Liver (tissue), 3 donors: ENCODE measurements at regions not wholly inside any gene's neighbourhood (a gene's known extent, or its start where the extent isn't known, plus 50 kb on each side); places are given as distances from the start of the nearest gene placed in this dataset.

Experiments
- FOXA1 ChIP-seq: IDR thresholded peaks from 2 replicates; pipeline ENCODE4 v1.6.1; 2016; ENCODE audit warnings: antibody characterized with exemption
- RAD21 ChIP-seq, 2 donors: IDR thresholded peaks; 2 replicates each; pipeline ENCODE4 v1.6.1; 2016; ENCODE audit warnings: antibody characterized with exemption in 2 of 2, mild to moderate bottlenecking in 2 of 2
- TAF1 ChIP-seq: conservative IDR thresholded peaks from 2 replicates; pipeline ENCODE4 v1.6.1; 2016; ENCODE audit warnings: antibody characterized with exemption, mild to moderate bottlenecking
- TF ChIP-seq, protein P1 (sequence below): IDR thresholded peaks from 2 replicates; pipeline ENCODE4 v1.6.1; 2016; ENCODE audit warnings: antibody characterized with exemption
- TF ChIP-seq, protein P2 (sequence below): fragments of 150-350 bp; IDR thresholded peaks from 2 replicates; pipeline ENCODE4 v1.5.1; 2017; ENCODE audit warnings: improper control_type of control experiment, low read depth, low read length; ENCODE audit not compliant: missing input control
- TF ChIP-seq, protein P3 (sequence below): IDR thresholded peaks from 2 replicates; pipeline ENCODE4 v1.6.1; 2016; ENCODE audit warnings: antibody characterized with exemption
- TF ChIP-seq, protein P4 (sequence below): IDR thresholded peaks from 2 replicates; pipeline ENCODE4 v1.6.1; 2016; ENCODE audit warnings: antibody characterized with exemption, mild to moderate bottlenecking
- TF ChIP-seq, protein P5 (sequence below): IDR thresholded peaks from 2 replicates; pipeline ENCODE4 v1.6.1; 2016; ENCODE audit warnings: antibody characterized with exemption
- donor health status: healthy.
- donor health status: healthy.

DNA sequence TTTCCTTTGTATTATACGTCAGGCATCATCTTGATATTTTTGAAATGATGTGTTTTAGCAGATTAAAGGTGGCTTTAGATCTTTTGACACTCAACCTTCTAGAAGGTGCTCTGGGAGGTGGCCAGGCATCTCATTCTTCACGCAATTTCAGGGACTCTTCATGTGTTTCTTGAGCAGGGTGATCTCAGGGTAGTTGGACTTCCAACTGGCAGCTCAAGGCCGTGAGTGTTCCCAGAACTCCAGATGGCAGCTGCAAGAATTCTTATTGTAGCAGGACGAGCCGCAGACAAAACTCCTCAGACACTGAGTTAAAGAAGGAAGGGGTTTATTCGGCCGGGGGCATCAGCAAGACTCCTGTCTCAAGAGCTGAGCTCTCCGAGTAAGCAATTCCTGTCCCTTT, 82.5 kb upstream of the UBAC2 start:
- TF ChIP-seq, protein P1, sequence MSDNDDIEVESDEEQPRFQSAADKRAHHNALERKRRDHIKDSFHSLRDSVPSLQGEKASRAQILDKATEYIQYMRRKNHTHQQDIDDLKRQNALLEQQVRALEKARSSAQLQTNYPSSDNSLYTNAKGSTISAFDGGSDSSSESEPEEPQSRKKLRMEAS = no peak
- TF ChIP-seq, protein P2, sequence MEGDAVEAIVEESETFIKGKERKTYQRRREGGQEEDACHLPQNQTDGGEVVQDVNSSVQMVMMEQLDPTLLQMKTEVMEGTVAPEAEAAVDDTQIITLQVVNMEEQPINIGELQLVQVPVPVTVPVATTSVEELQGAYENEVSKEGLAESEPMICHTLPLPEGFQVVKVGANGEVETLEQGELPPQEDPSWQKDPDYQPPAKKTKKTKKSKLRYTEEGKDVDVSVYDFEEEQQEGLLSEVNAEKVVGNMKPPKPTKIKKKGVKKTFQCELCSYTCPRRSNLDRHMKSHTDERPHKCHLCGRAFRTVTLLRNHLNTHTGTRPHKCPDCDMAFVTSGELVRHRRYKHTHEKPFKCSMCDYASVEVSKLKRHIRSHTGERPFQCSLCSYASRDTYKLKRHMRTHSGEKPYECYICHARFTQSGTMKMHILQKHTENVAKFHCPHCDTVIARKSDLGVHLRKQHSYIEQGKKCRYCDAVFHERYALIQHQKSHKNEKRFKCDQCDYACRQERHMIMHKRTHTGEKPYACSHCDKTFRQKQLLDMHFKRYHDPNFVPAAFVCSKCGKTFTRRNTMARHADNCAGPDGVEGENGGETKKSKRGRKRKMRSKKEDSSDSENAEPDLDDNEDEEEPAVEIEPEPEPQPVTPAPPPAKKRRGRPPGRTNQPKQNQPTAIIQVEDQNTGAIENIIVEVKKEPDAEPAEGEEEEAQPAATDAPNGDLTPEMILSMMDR = no peak
- TF ChIP-seq FOXA1 (no peak), TAF1 (no peak), RAD21 (IDR thresholded peaks at IDR 0.05) (no peak)
- TF ChIP-seq, protein P3, sequence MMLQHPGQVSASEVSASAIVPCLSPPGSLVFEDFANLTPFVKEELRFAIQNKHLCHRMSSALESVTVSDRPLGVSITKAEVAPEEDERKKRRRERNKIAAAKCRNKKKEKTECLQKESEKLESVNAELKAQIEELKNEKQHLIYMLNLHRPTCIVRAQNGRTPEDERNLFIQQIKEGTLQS = no peak
- TF ChIP-seq, protein P4, sequence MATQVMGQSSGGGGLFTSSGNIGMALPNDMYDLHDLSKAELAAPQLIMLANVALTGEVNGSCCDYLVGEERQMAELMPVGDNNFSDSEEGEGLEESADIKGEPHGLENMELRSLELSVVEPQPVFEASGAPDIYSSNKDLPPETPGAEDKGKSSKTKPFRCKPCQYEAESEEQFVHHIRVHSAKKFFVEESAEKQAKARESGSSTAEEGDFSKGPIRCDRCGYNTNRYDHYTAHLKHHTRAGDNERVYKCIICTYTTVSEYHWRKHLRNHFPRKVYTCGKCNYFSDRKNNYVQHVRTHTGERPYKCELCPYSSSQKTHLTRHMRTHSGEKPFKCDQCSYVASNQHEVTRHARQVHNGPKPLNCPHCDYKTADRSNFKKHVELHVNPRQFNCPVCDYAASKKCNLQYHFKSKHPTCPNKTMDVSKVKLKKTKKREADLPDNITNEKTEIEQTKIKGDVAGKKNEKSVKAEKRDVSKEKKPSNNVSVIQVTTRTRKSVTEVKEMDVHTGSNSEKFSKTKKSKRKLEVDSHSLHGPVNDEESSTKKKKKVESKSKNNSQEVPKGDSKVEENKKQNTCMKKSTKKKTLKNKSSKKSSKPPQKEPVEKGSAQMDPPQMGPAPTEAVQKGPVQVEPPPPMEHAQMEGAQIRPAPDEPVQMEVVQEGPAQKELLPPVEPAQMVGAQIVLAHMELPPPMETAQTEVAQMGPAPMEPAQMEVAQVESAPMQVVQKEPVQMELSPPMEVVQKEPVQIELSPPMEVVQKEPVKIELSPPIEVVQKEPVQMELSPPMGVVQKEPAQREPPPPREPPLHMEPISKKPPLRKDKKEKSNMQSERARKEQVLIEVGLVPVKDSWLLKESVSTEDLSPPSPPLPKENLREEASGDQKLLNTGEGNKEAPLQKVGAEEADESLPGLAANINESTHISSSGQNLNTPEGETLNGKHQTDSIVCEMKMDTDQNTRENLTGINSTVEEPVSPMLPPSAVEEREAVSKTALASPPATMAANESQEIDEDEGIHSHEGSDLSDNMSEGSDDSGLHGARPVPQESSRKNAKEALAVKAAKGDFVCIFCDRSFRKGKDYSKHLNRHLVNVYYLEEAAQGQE = no peak
- TF ChIP-seq, protein P5, sequence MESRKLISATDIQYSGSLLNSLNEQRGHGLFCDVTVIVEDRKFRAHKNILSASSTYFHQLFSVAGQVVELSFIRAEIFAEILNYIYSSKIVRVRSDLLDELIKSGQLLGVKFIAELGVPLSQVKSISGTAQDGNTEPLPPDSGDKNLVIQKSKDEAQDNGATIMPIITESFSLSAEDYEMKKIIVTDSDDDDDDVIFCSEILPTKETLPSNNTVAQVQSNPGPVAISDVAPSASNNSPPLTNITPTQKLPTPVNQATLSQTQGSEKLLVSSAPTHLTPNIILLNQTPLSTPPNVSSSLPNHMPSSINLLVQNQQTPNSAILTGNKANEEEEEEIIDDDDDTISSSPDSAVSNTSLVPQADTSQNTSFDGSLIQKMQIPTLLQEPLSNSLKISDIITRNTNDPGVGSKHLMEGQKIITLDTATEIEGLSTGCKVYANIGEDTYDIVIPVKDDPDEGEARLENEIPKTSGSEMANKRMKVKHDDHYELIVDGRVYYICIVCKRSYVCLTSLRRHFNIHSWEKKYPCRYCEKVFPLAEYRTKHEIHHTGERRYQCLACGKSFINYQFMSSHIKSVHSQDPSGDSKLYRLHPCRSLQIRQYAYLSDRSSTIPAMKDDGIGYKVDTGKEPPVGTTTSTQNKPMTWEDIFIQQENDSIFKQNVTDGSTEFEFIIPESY = no peak
